ENCODE measurements at regions not wholly inside any gene's neighbourhood (a gene's known extent, or its start where the extent isn't known, plus 50 kb on each side); places are given as distances from the start of the nearest gene placed in this dataset.
A peak's percentile ranks its signal among the peaks of the same experiment; 100 is the strongest.

DNA sequence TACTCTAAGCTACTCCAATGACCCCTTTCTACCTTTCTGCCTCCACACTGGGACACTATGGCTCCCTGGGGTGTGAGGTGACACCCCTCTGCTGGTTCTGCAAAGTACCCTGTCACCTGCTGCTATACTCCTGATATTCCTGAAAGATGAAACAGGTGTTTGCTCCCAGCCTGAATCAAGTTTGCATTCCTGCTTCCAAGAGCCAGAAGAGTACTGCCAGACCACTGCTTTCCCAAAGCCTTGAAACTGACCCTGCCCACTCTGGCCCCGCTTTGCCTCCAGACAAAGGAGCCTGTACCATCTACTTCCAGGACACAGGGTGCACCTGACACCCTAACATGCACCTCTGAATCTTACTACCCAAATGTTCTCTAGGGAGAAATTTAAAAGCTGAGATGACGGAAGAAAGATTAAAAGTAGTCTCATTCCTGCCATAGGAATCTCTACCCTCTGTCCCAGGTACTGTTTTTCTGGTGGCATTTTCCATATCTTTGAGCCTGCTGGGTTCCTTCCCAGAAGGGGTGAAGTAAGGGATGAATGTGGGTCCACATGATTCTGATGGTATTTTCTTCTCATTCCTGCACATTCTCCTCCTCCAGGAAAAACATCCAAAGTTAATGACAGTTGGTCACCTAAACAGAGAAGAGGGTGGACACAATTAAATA is 70.3 kb upstream of the DUSP10 start:
- no peak for DNase-seq (ENCODE audit: low spot score)

DNA sequence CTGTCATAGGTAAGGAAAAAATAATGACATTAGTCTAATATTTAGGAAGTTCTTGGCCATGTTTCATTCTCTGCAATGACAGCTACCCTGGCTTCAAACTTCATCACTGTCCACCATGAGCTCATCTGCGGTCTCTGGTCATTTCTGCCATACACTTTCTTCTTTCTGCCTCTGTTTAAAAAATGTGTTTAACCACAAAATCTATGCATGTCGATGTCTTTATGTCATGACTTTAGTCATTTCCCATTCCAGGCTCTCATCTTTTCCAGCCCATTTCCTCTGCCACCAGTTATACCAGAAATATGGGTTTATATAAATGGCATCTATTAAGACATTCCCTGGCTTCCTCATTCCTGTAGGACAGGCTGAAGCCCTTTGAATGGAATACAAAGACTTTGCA is 68.5 kb upstream of the DUSP10 start:
- DNase-seq (ENCODE audit: low spot score), result no peak

- DNase-seq (ENCODE audit: low spot score), result no peak
Measured at GRCh38 chr1:221809091-221810029, 67.5 kb upstream of the DUSP10 start.

- no peak for DNase-seq (ENCODE audit: low spot score)
Measured at GRCh38 chr1:221806984-221807383, 65.1 kb upstream of the DUSP10 start.

GRCh38 chr1:221806236-221806635 is 64.3 kb upstream of the DUSP10 start:
- no peak for DNase-seq (ENCODE audit: low spot score)

DNA sequence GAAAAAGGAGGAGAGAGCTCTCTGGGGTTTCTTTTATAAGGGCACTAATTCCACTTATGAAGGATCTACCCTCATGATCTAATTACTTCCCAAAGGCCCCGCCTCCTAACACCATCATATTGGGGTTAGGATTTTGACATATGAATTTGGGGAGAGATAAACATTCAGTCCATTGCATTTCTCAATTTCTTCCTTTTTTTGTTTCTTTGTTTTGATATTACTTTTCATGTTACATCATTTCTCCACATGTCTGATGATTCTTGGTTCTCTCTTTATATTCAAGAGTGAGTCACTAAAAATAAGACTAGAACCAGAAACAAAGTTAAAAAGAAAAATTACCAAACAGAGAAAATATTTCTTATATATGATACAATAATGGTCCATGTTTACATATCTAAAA is 63.2 kb upstream of the DUSP10 start:
- no peak for DNase-seq (ENCODE audit: low spot score)

DNA sequence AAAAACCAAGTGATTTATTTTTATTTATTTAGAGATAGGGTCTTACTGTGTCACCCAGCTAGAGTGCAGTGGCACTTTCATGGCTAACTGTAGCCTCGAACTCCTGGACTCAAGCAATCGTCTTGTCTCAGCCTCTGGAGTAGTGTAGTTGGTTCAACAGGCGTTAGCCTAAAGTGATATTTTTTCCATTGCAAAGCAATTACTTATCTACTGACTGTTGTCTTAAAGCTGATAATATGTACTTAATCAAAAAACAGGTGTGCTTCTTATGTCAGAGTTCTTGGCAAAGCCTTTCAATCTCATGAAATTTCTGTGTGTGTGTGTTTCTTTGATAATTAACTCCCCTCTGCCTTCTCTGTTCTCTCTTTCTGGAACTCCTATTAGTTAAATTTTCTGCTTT is 62.4 kb upstream of the DUSP10 start:
- no peak for DNase-seq (ENCODE audit: low spot score)

- DNase-seq (ENCODE audit: low spot score), result no peak
Measured at GRCh38 chr1:221801773-221802516, 60.1 kb upstream of the DUSP10 start.

DNA sequence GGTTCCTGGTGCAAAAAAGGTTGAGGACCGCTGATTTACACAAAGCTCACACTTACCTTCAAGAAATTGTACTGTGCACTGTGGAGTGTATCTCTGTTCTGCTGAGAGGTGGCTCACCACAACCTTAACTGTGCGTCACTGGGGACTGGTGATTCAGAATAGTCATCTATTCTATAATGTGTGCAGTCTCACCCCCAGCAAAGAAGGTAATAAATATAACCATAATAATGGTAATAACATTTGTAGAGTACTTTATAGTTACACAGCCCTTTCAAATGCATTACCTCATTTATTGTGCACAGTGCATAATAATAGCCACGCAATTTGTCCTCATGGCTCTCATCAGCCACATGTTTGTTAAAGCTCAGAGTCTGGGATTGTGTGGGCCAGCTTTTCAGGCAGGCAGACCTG is 59.4 kb upstream of the DUSP10 start:
- no peak for DNase-seq (ENCODE audit: low spot score)

GRCh38 chr1:221800831-221801230 is 58.9 kb upstream of the DUSP10 start:
- DNase-seq (ENCODE audit: low spot score), result no peak

GRCh38 chr1:221797506-221797905 is 55.6 kb upstream of the DUSP10 start:
- DNase-seq (ENCODE audit: low spot score), result no peak

- no peak for DNase-seq (ENCODE audit: low spot score)
Measured at GRCh38 chr1:221796700-221797099, 54.8 kb upstream of the DUSP10 start.

DNA sequence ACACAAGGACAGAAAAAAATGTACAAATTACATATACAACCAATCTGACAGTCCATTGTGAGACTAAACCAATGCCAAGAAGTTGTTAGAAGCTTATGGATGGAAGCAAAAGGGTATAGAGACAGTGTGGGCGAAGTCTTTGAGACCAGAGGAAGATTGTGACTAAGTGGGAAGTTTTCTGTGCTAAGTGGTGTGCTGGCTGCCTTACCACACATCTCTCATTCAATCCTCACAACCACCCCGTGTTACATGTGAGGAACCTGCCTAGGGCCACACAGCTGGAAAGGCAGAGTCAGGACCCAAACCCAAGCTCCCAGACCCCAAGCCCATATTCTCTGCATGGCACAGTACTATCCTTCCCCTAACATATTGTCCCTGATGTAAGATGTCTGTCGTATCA is 53.5 kb upstream of the DUSP10 start:
- no peak for DNase-seq (ENCODE audit: low spot score)

DNA sequence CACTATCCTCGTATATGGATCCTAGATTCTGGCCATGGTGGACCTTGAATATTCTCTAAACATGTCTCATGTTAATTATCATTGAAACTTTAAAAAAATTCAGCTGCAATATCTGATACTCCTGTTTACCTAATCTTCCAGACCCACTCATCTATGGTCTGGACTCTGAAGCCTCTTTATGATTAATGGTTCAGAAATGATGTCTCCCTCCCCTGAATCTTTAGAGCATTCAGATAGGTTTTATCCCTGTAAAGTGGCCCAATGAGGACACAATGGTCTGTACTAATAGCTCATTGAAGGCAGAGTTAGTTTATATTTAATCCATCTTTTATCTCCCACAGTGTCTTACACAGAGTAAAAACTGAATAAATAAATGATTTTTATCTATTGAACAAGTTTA is 53.0 kb upstream of the DUSP10 start:
- DNase-seq (ENCODE audit: low spot score), result no peak

GRCh38 chr1:221794079-221794670 is 52.3 kb upstream of the DUSP10 start:
- peak; percentile 41 for DNase-seq (ENCODE audit: low spot score)

- no peak for DNase-seq (ENCODE audit: low spot score)
Measured at GRCh38 chr1:221793439-221794078, 51.7 kb upstream of the DUSP10 start.

GRCh38 chr1:221791846-221792245 is 50.0 kb upstream of the DUSP10 start:
- no peak for DNase-seq (ENCODE audit: low spot score)
